ENCODE measurements at regions not wholly inside any gene's neighbourhood (a gene's known extent, or its start where the extent isn't known, plus 50 kb on each side); places are given as distances from the start of the nearest gene placed in this dataset.

DNA sequence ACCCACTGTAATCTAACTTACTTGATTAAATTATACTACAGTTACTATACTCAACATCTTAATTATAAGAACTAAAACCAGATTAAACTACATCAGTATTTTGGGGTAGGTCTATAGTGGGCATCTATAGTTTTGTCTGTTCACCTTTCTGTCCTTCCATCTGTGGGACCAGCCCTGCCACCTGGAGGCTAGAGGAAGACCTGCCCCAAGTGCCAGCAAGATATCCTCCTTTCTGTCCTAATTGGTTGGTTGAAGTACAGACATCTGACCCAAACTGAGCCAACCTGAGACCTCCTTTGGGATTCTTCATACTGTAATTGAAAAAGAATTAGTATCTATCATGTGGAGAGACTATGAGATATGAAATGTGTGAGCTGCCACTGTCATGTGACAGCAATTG is 172.2 kb upstream of the TLL1 start:
- H3K4me3 Mint-ChIP-seq = no peak overlapping the region
- Histone ChIP-seq H3K27me3 (ENCODE audit: control insufficient read depth in 2 of 2, insufficient read depth in 2 of 2, low read length in 2 of 2) (no peaks in the 10 kb centered on the region), H3K27ac (ENCODE audit: low read depth in 1 of 2, low read length in 2 of 2) (no peak overlapping the region), H2AFZ (ENCODE audit: insufficient read depth, low read depth, low read length, poor library complexity, severe bottlenecking) (no peak overlapping the region), H3K36me3 (replicated peaks in 1 of 2; ENCODE audit: control insufficient read depth in 1 of 2, insufficient read depth in 2 of 2, low read length in 2 of 2) (no peaks in the 10 kb centered on the region), H3K79me2 (ENCODE audit: insufficient read depth, low read length) (no peaks in the 10 kb centered on the region), H4K20me1 (ENCODE audit: insufficient read depth, low read length) (no peaks in the 10 kb centered on the region), H3K9me3 (replicated peaks in 1 of 2; ENCODE audit: control insufficient read depth in 1 of 2, insufficient read depth in 1 of 2, low read length in 2 of 2) (no peaks in the 10 kb centered on the region), H3K4me2 (replicated peaks; ENCODE audit: extremely low read depth, low read length, poor library complexity, severe bottlenecking) (no peak overlapping the region), H3K4me1 (ENCODE audit: control insufficient read depth in 1 of 2, insufficient read depth in 2 of 2, low read length in 2 of 2) (no peaks in the 10 kb centered on the region), H3K9ac (ENCODE audit: insufficient read depth, low read length, poor library complexity, severe bottlenecking) (no peak overlapping the region), H3K4me3 (replicated peaks in 1 of 3; ENCODE audit: low read depth in 2 of 3, low read length in 3 of 3) (no peak overlapping the region)
- H3K27me3 Mint-ChIP-seq (ENCODE audit: low read depth in 3 of 3) = no peaks in the 10 kb centered on the region
- H3K36me3 Mint-ChIP-seq = no peaks in the 10 kb centered on the region
- no peak for TF ChIP-seq CTCF (IDR thresholded peaks at IDR 0.05)
- no peak for DNase-seq
- H3K27ac Mint-ChIP-seq = no peak overlapping the region
- intact Hi-C loops (cut with micrococcal nuclease) = no loop called here
- no peaks in the 10 kb centered on the region for H3K4me1 Mint-ChIP-seq
- H3K9me3 Mint-ChIP-seq = peaks cover 0 to 5% (median 1%) of the 10 kb centered on the region in 7 donors

- no peaks in the 10 kb centered on the region for H3K4me1 Mint-ChIP-seq
- Histone ChIP-seq H3K4me1 (ENCODE audit: control insufficient read depth in 1 of 2, insufficient read depth in 2 of 2, low read length in 2 of 2) (no peaks in the 10 kb centered on the region), H3K27ac (ENCODE audit: low read depth in 1 of 2, low read length in 2 of 2) (no peak overlapping the region), H2AFZ (ENCODE audit: insufficient read depth, low read depth, low read length, poor library complexity, severe bottlenecking) (no peak overlapping the region), H3K9ac (ENCODE audit: insufficient read depth, low read length, poor library complexity, severe bottlenecking) (no peak overlapping the region), H3K9me3 (replicated peaks in 1 of 2; ENCODE audit: control insufficient read depth in 1 of 2, insufficient read depth in 1 of 2, low read length in 2 of 2) (no peaks in the 10 kb centered on the region), H3K4me3 (replicated peaks in 1 of 3; ENCODE audit: low read depth in 2 of 3, low read length in 3 of 3) (no peak overlapping the region), H3K79me2 (ENCODE audit: insufficient read depth, low read length) (no peaks in the 10 kb centered on the region), H3K4me2 (replicated peaks; ENCODE audit: extremely low read depth, low read length, poor library complexity, severe bottlenecking) (no peak overlapping the region), H3K36me3 (replicated peaks in 1 of 2; ENCODE audit: control insufficient read depth in 1 of 2, insufficient read depth in 2 of 2, low read length in 2 of 2) (no peaks in the 10 kb centered on the region), H4K20me1 (ENCODE audit: insufficient read depth, low read length) (no peaks in the 10 kb centered on the region), H3K27me3 (ENCODE audit: control insufficient read depth in 2 of 2, insufficient read depth in 2 of 2, low read length in 2 of 2) (no peaks in the 10 kb centered on the region)
- H3K27me3 Mint-ChIP-seq (ENCODE audit: low read depth in 3 of 3) = peaks cover 0 to 2% (median 0%) of the 10 kb centered on the region in 3 donors
- no CpG with 5 or more reads among the region's 4 CpGs for WGBS (ENCODE audit: insufficient coverage)
- no peak overlapping the region for H3K27ac Mint-ChIP-seq
- no peaks in the 10 kb centered on the region for H3K36me3 Mint-ChIP-seq
- intact Hi-C loops (cut with micrococcal nuclease) = no loop called here
- peaks cover 0 to 7% (median 2%) of the 10 kb centered on the region in 7 donors for H3K9me3 Mint-ChIP-seq
- no peak overlapping the region for H3K4me3 Mint-ChIP-seq
- DNase-seq = no peak
- no peak for TF ChIP-seq CTCF (IDR thresholded peaks at IDR 0.05)
Observed at GRCh38 chr4:165707128-165707527, 165.9 kb upstream of the TLL1 start.

Measured in CD14-positive monocyte (primary cell).